Choroid plexus epithelial cell (primary cell): ENCODE measurements at regions not wholly inside any gene's neighbourhood (a gene's known extent, or its start where the extent isn't known, plus 50 kb on each side); places are given as distances from the start of the nearest gene placed in this dataset.

Source experiments
- DNase-seq: peaks from one replicate; pipeline ENCODE4 v3.0.0-alpha.2; 2010; ENCODE audit warnings: low read depth
- H3K4me3 ChIP-seq: 2 replicates; pipeline ENCODE4 v1.5.1; 2011; ENCODE audit warnings: low read depth, mild to moderate bottlenecking, control low read depth, low read length, moderate library complexity
- CTCF ChIP-seq: conservative IDR thresholded peaks from 2 replicates; pipeline ENCODE4 v1.5.1; 2011; ENCODE audit warnings: low read depth, mild to moderate bottlenecking, control low read depth, inconsistent platforms, low read length, moderate library complexity

GRCh38 chr5:62149879-62150278 is 156.1 kb upstream of the KIF2A start:
- DNase-seq: peak; percentile 16
- no peak for TF ChIP-seq CTCF
- H3K4me3 ChIP-seq: no peak overlapping the region

GRCh38 chr5:62152394-62153087 is 153.5 kb upstream of the KIF2A start:
- TF ChIP-seq CTCF: no peak
- no peak for DNase-seq
- H3K4me3 ChIP-seq: no peak overlapping the region

- no peak overlapping the region for H3K4me3 ChIP-seq
- DNase-seq: no peak
- TF ChIP-seq CTCF: no peak
These were observed 151.2 kb upstream of the KIF2A start for GRCh38 chr5:62154758-62155157.

- DNase-seq: no peak
- no peak overlapping the region for H3K4me3 ChIP-seq
- no peak for TF ChIP-seq CTCF
These were observed 150.0 kb upstream of the KIF2A start for GRCh38 chr5:62155988-62156387.

- no peak overlapping the region for H3K4me3 ChIP-seq
- no peak for TF ChIP-seq CTCF
- DNase-seq: no peak
These were observed 138.4 kb upstream of the KIF2A start for GRCh38 chr5:62167561-62168057.

GRCh38 chr5:62168506-62169281 is 137.3 kb upstream of the KIF2A start:
- no peak for TF ChIP-seq CTCF
- no peak overlapping the region for H3K4me3 ChIP-seq
- DNase-seq: no peak
